GM19351 (cell line): ENCODE measurements at regions not wholly inside any gene's neighbourhood (a gene's known extent, or its start where the extent isn't known, plus 50 kb on each side); places are given as distances from the start of the nearest gene placed in this dataset.

ENCODE experiments used
- ATAC-seq: cut with Tn5 transposase; IDR thresholded peaks from one replicate; pipeline ENCODE4 v1.9.1; 2021; ENCODE audit warnings: mild to moderate bottlenecking, moderate library complexity; ENCODE audit not compliant: unreplicated experiment

DNA sequence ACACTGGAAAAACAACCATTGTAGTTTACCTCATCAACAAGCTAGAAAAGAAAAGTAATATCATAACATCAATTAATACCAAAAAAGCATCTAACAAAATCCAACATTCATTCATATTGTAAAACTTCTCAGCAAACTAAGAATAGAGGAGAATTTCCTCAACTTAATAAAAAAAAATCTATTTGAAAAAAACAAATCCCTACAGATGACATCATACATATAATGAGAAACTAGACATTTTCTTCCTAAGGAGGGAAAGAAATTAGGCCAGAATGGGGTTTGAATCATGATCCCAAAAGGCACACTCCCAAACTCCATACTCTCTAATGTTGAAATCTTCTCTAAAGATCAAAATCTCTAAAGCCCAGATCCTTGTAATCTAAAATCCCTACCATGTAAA is 460.0 kb downstream of the IRS1 start:
- ATAC-seq, result no peak

DNA sequence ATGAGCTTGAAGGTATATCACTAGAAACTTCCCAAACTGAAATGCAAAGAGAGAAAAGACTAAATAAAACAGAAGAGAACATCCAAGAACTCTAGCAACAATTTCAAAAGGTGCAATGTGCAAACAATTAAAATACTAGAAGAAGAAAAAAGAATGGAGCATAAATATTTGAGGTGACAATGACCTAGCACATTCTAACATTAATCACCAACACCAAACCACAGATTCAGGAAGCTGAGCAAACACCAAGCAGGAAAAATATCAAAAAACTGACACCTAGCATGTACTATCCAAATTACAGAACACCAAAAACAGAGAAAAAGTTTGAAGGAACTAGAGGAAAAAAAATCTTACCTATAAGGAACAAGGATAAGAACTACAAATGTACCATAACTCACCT is 460.8 kb downstream of the IRS1 start:
- ATAC-seq, result no peak

DNA sequence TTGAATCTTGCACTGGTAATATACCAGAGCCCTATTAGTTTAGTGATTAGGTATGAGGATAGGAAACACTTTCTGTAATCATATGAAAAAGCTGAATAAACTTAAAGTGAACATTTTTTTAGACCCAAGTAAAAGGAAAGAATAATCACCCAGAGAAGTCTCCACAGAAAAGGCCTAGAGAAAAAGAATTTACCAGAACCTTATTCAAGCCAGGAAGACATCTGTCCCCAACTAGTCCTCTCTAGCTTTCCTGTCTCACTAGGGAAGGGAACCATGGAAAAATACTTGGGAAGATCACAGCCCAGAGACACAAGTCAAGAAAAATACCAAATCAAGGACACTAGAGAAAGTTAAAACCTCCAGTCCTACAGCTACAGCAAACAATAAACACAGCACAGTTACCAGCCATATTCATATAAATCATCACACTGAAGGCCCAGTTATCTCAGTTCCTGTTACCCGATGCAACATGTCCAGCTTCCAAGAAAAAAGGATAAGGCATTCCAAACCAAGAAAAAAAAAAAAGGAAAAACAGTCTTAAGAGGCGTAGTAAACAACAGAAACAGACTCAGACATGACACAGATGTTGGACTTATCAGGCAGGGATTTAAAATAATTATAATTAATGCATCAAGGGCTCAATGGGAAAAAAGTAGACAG is 461.5 kb downstream of the IRS1 start:
- ATAC-seq, result no peak

DNA sequence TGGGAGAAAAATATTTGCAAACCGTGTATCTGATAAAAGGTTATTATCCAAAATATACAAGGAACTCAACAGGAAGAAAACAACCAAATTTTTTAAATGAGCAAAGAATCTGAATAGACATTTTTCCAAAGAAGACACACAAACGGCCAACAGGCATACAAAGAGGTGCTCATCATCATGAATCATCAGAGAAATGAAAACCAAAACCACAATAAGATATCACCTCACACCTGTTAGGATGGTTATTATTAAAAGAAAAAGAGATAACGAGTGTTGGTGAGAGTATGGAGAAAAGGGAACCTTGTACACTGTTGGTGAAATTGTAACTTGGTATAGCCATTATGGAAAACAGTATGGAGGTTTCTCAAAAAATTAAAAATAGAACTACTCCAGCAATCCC is 463.3 kb downstream of the IRS1 start:
- ATAC-seq, result no peak

DNA sequence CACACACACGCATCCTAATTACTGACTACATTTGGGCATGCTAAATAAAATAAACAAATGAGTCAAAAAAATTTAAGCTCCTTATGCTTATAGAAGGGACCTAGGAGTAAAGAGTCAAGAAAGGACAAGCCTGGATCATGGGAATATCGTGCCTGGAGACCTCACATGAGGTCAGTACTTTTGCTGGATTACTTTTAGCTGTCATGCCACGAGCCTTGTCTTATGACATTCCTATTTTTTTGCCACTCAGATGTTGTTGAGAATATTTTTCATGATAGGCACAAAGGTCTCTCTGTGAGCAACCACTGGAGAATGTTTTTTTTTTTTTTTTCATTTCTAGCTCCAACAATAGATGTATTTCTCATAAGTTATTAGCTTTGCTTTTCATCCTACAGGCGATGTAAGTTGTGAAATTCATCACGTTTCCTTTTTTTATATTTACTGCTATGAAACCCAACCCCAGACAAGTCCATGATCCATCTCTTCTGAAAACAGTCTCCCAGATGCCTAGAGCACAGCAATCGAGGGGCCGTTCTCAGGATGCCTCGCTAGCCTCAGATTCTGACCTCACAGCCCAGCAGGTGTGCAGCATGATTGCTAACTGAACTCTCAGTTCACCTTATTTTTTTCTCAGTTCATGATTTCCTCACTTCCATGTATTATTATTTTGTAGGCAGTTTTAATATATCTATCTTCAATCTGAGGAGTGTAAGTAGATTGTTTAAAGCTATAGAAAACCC is 464.5 kb downstream of the IRS1 start:
- no peak for ATAC-seq

DNA sequence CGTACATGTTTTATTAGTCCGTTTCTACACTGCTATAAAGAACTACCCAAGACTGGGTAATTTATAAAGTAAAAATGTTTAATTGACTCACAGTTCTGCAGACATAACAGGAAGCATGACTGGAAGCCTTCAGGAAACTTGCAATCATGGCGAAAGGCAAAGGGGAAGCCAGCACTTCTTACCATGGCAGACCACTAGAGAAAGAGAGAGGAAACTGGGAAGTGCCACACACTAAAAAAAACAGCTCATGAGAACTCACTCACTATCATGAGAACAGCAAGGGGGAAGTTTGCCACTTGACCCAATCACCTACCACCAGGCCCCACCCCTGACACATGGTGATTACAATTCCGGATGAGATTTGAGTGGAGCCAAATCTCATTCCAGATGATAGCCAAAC is 466.2 kb downstream of the IRS1 start:
- ATAC-seq, result no peak

DNA sequence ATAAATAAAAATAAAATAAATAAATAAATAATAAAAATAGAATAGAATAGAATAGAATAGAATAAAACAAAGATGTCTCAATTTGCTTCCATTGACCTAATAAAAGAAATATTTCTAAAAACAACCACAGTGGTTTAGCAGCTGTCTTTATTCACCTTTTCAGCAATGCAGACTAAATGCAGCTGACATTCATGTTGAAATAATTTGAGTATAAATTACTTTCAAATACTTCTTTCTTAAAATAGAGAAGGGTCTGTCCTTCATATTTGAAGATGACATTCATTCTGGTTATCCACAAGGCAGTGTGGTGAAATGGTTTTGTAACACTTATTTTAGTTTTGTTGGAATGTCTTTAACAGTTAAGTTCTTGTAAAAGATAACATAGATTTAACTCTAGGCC is 469.4 kb downstream of the IRS1 start:
- no peak for ATAC-seq

DNA sequence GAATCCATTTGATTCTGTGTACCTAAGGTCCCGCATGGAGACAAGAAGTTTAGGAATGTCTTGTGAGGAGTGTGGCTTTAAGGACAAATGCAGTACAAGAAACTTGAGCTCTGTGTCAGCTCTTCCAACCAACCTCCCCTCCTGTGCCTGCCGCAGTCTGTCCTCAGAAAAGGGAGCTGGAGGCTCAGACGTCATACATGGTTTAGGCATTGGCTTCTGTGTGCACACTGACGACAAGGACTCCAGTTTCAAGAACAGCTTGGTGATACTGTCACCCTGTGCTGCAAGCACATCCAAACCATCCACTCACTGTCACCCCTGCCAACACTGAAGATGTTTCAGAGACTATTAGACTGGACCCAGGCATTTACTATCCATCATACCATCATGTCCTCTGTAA is 470.4 kb downstream of the IRS1 start:
- ATAC-seq, result no peak

DNA sequence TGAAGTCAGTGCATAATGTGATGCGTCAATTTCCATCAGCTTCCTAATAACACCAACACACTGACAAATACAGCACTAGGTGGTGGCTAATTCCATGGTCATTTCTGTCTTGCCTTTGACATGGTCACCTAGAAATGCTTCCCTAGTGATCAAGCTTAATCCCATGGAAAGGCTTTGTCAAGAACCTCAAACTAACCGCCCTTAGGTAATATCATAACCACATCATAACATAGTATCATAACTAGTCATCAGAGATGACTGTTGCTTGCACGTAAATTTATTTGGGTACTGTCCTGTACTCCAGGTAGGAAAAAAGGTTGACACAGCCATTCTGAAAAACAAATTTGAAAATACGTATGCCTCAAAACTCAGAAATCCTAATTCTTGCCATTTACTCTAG is 471.8 kb downstream of the IRS1 start:
- ATAC-seq, result no peak

DNA sequence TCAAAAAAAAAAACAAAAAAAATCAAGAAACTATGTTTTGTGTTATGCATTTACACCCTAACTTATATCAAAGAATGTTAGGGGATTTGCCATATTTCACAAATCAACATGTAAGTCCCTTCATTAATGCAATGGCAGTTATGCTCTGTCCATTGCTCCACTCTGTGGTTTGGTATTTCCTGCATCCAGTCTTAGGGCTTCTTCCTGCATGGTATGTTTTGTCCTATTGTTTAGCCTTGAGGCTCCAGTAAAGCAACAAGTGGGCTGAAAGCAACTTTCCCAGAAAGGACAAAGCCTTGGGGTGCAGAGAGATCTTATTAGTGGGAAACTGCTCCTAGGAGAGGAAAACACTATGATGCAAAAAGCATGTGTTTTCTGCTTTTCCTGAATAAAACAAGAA is 474.1 kb downstream of the IRS1 start:
- no peak for ATAC-seq

DNA sequence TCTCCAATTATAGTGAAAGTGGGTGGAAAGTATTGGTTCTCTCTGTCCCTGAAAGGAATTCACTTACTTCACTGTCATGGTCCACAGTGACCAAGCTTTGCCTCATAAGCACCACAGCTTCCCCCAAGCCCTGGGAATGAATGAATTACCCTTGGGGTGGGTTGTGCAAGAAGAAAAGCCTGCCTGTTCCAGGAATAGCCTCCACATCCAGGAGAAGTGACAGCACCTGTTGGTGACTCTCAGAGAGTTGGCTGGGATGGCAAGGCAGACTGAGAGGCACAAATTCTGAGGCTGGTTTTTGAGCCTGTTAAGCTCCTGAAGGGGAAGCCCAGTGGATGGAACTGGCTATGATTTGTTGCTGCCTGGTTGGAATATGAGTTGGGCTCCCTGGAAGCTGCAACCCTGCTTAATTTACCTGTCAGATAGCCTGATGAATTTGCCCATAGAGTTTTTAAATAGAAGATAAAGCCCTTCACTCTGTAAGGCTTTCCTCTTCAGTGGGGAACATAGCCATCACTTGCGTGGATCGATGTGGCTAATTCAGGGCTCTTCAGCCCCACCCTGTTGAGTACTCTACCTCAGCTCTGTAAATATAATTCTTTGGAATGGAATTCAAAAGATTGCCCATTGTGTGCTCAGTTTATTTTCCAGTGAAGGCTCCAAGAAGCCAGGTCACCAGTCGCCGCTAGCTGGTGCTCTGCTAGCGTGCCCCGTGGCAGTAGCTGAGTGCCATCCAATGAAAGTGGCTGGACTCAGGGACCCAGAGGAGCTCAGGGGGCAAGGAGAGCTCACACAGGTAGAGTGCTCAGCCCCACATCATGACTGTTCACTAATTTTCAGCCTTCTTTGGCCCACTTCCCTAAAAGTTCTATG is 479.3 kb downstream of the IRS1 start:
- no peak for ATAC-seq

DNA sequence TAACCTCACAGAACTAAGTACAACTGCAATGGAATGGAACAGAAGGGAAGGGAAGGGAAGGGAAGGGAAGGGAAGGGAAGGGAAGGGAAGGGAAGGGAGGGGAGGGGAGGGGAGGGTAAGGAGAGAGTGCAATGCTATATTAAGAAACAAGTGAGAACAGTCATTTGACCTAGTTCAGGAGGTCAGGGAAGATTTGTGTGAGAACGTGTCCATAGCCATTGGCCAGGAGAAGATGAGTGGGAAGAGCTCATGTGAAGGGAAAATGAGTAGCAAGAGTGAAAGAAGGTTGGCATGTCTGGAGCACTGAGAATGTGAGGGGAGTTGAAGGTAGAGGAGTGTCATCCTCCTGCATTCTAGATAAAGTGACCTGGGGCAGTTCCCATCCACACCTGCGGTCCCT is 481.6 kb downstream of the IRS1 start:
- no peak for ATAC-seq

DNA sequence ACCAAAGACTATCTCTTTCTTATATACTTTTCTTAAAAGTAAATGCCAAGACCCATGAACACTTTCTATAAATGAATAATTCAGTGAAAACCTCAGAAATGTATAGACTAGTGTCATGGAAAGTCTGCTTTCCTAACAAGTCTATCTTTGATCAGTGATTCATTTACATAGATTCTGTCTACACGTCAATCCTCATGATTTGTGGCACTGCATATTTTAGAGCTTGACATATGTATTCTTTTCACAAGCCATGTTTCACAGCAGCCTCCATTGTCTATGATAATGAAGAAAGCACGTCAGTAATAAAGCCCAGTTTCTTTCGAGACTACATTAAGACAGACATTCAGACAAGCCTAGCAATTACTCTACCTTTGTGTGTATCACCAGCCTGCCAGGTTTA is 486.6 kb downstream of the IRS1 start:
- ATAC-seq, result no peak

DNA sequence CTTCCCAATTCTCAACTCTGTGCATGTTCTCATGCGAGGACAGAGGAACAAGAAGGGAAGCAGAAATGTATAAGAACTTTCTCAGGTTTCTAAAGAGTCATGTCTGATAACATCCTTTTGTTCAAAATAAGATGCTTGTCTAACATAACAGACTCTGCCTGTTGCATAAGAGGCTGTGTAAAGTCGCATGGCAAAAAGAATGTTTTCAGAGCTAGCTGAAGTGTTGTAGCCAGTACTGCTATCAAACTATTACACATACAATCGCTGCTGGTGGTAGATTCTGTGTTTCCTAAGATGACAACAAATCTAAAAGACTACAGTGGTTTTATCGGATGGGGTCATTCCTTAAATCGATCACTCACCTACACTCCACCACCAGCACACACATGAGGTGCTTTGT is 487.5 kb downstream of the IRS1 start:
- ATAC-seq, result no peak

DNA sequence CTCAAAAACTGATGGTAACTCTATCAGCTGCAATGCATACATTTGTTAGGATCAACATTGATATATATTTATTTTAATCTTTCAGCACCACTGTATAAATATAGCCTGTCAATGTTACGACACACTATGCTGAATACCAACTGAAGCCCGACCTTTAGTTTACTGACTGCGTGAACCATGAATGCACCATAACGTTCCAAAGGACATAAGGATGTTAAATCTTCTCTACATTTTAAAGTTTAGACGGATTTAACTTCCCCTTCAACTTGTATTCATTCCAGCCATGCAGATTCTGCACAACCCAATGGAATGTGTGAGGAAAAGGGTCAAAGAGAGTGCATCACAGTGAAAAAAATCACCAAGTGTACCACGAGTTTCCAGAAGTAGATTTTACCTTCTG is 489.5 kb downstream of the IRS1 start:
- ATAC-seq, result no peak

DNA sequence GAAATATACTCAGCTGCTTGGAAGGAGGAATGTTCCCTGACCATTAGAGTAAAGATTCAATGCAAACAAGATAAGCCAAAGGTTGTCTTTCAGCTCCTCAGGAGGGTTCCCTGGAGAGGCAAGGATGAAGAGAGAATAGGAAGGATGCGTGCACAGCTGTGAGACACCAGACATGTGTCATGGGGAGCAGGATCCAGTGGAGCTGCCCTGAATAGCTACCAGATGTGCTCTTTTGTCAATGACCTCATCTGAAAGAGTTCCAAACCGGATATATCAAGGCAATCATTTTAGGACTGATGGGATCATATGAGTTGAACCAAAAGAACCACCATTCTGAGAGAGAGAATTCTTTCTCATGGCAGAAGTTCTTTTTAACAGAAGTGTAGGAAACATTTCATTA is 490.6 kb downstream of the IRS1 start:
- ATAC-seq, result no peak

DNA sequence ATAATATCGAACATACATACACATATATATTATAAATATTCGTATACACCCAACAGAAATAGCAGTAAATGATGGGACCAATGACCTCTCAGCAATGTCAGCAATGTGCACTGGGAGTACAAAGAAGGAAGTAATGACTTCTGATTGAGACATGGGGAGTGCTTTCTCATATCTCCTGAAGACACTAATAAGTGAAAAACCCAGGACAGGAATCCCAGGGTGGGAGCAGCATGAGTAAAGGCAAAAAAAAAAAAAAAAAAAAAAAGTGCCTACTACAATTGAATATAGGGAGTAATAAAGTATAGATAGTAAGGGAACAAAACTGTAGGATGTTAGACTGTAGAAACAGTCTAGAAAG is 491.3 kb downstream of the IRS1 start:
- no peak for ATAC-seq

DNA sequence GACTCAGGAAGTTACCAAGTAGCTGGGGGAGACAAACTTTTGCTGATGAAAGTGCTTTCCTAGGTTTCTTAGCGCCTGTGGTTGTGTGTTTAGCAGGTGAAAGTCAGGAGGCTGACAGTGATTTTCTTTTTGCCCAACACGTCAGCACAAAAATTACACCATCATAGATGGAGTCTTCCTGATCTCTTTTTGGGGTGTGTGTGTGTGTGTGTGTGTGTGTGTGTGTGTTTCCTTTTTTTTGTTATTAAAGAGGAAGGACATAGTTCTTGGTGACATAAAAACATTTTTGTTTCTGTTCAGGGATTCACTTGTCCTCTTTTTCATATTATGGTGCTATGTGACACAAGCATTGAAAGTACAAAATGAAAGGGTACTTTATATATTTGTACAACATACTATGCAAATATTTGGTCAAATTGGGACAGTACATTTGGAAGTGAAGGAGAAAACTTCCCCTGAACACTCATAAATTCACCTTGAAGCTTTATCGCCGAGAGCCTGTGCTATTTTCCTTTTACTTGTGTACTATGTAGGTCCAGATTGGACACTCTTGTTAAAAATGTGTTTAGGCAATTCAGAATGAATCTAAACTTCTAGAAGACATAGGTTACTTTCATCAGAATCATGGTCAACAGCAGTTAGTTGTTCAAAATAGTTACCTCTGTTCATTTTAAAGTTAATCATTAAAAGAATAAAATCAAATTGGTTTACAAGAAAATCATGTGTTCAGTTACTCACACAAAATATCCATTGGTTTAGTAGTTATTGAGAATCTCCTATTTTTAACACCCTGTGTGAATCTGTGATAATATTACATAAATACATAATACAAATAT is 491.9 kb downstream of the IRS1 start:
- ATAC-seq, result no peak

DNA sequence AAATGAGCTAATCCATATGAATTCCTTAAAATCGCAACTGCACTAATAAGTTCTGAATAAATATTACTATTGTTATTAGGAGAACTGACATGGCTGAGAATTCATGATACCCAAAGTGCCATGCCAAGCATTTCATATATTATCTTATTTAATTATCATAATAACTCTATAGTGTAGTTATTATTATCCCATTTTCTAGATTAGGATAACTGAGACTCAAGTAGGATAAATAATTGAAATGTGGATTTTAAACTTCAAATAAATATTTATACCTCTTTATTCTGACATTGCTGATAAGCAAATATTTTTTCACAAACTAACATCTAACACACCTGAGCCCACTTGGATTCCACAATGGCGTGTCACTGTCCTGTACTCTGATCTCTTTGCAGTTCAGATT is 492.7 kb downstream of the IRS1 start:
- no peak for ATAC-seq

DNA sequence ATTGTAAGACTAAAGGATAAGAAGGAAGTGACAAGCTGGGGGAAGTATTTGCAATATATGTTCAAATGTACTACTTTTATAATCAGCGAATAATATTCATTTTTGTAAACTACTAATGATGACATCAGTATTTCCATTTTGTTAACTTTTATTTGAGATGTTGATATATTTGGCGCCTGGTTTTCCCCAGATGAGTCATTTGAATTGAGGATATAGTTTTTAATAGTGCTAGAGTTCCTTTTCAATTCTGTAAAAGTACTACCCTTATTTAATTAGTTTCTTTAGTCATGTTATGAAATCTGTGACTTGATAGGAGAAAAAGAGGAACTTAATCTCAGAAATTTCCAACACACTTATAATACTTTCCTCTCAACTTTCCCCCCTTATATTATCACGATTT is 495.3 kb downstream of the IRS1 start:
- no peak for ATAC-seq

DNA sequence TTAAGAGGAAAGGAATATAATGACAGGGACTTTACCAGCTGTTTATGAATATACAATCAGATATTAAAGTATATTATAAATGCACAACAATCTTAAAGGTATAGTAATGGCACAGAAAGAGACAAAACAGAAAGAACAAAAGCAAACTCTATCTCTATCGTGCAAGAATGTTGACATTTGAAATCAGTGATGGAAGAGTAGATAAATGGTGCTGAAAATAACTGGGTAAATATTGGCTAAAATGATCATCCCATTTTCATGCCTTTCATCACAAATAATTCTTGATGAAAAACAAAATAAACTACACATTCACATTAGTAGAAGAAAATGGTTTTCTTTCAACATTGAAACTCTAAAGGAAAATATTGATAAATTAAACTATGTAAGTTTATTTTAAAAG is 495.9 kb downstream of the IRS1 start:
- no peak for ATAC-seq
